Tongue (tissue), 1 donor: ENCODE measurements at regions not wholly inside any gene's neighbourhood (a gene's known extent, or its start where the extent isn't known, plus 50 kb on each side); places are given as distances from the start of the nearest gene placed in this dataset.
"Not testable (repeated sequence)": the region's sequence is repeated elsewhere in the genome, so short reads cannot be mapped to it uniquely, and the experiment has no call there.

Experiments used
- DNase-seq: peaks from one replicate; pipeline ENCODE4 v3.0.0-alpha.2; 2015

DNA sequence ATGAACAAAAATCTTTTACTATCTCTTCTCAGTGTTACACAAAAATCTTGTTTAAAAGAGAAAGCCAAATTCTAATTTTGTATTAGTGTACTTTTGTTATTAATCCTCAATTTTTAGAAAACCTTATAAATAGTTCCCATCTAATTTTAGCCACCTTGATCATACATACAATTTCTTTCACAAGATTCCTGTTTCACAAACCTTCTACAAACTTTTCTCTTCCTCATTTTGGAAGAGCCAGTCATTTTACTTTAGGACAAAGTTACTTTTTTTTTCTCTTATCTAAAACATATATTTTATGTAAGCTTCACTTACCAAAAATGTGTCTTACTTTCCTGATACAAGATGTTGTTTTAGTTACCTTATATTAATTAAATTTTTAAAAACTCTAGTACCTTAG lies 161.3 kb downstream of the YIPF5 start:
- DNase-seq = no peak

DNA sequence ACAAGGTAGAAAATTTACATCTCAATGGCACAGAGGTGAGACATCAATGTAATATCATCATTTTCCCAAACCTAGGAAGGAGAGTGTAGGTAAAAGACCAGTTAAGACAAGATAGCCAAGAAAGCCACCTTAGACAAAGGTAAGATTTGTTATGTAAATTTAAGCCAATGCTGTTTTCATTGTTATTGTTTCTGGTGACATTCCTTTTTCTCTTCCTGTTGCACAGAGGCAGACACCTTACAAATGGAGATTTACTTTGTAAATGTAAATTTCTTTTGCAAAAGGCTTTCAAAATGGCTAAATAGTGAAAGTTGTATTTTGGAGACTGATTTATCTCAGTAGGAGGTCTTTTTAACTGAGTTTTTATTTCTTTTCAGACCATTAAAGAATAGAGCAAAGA lies 159.1 kb downstream of the YIPF5 start:
- DNase-seq = no peak

- DNase-seq = no peak
These were observed 156.6 kb downstream of the YIPF5 start for GRCh38 chr5:144013816-144014215.

GRCh38 chr5:144015961-144016360 lies 154.5 kb downstream of the YIPF5 start:
- DNase-seq = no peak

GRCh38 chr5:144017119-144017518 lies 153.3 kb downstream of the YIPF5 start:
- no peak for DNase-seq

DNA sequence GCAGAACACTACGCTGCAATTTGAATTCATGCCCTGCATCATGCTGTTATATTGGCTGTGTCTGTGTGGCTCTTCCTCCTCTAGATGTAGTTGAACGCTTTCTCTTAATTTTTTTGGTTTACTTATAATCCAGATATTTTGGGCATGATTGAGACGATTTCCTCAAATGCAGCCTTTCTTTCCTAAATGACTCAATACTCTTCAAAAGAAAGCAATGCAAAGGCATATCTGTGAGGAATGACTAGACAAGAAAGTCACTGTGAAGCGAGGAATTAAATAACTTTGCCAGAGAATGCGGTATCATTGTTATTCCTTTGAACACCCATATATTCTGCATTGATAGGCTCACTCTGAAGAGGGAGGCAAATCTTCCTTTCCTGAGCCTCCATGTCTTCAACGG lies 152.8 kb downstream of the YIPF5 start:
- no peak for DNase-seq

GRCh38 chr5:144024090-144024489 lies 146.4 kb downstream of the YIPF5 start:
- DNase-seq = no peak

GRCh38 chr5:144024545-144024944 lies 145.9 kb downstream of the YIPF5 start:
- DNase-seq = no peak

DNA sequence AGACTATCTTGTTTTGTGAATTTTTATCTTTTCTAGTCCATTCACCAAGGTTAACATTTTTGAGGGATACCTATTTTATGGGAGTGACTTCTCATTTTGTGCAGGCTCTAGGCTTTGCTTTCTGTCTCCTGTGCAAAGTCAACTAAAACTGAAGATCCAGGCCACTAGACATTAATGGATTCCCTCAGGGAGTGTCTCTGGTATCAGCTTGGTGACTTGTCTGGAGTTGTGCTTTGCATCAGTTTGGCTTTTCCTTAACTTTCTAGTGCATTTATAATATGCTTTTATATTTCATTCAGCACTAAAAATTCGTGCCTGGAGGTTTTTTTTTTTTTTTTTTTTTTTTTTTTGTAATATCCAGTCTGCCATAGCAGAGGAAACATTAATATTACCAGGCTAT lies 144.2 kb downstream of the YIPF5 start:
- no peak for DNase-seq

GRCh38 chr5:144028058-144028457 lies 142.4 kb downstream of the YIPF5 start:
- peak; percentile 89 for DNase-seq

DNA sequence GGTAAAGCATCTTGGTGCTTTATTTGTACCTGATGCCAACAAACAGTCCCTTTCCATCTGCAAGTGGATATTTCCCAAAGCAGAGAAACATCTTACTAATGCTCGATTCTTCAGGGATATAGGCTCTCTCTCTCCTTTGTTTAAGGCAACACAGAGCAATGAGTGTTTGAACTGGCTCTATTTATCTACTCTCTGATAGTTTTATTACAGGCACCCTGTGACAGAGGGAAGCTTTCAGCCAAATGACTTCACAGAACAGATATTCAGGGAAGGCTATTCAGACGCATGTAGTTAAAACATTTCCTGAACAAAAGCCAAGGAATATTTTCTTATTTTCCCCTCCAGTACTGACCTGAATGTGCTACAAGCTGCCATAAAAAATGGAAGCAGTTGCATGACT lies 141.8 kb downstream of the YIPF5 start:
- peak; percentile 80 for DNase-seq

- DNase-seq = no peak
These were observed 139.6 kb downstream of the YIPF5 start for GRCh38 chr5:144030904-144031303.

DNA sequence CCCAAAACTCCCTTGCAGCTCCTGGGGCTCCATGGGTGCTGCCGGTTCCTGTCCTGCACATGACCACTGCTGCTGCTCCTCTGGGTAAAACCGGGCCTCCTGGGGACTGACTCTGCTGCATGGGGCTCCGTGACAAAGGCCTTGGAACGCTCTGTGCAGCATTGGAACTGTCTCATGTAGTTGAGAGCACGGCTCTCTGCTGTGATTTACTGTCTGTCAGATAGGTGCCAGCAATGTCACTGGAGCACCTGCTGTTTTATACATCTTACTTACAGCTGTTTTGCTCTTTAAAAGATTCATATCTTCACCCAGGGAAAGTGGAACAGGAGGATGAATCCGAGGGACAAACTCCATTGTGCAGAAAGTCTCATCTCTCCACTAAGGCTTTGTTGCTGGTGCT lies 138.1 kb downstream of the YIPF5 start:
- peak; percentile 57 for DNase-seq

DNA sequence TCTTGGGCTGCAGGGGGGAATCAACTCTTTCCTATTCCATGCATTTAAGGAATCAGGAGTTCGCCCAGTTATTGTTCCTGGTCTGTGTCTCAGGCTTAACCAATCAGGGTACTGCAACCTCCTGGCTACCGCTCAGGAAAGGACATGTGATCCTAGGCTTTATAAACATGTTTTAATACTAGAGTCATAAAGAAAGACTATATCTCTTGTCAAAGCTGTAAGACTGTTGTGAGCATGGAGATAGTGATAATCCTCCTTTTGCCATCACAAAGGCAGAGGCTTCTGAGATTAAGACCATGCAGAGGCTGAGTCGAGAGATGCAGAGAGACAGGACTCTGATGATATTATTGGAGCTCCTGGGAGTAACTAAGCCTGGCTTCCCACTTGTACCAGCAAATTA lies 137.0 kb downstream of the YIPF5 start:
- no peak for DNase-seq

GRCh38 chr5:144035046-144035740 lies 135.3 kb downstream of the YIPF5 start:
- no peak for DNase-seq

DNA sequence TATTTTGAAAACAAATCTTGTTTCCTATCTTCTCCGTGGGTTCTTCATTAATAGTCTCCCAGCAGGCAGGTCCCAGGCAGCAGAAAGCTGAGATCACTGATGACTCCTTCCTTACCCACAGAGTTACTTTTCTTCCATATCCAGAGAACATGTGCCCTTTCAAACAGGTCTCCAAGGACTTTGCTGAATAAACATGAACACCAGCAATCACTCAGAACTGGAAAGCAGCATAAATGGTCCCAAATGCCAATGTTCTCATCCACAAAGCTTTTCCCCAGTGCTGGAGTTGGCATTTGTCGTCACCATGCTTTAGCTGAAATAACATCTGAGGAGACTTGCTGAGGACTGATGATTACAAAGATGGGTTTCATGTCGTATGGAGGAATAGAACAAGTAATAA lies 134.0 kb downstream of the YIPF5 start:
- DNase-seq = no peak

DNA sequence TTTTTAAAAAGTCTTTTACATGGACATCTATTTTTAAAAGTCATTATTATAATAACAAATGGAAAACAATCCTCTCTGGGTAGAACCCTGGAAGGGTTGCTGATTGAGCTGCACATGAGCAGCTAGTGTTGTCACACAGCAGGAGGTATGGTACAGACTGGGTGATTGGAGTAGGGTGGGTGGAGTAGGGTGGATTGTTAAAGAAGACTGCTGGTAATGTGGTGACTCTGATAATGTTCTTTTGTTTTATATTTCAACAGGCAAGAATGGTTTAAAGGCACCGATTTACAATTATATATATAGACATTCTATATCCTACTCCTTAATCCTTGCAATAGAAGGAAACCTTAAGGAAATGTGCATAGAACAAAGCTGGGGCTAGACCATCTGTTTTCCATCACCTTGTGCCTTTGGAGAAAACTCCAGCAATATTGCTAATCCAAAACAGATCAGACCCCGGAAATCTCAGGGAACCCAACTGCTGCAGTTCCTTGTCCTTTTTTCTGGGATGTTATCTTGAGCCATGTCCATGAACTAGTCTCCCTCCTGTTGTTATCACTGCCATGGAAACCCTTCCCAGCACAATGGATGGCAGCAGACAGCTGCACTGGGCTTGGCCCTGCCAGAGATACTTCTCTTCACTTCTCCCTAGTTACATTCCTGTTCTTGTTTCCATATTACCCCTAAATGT lies 129.7 kb downstream of the YIPF5 start:
- peak; percentile 50 for DNase-seq

GRCh38 chr5:144042156-144042555 lies 128.3 kb downstream of the YIPF5 start:
- no peak for DNase-seq

GRCh38 chr5:144048259-144048856 lies 122.1 kb downstream of the YIPF5 start:
- no peak for DNase-seq

DNA sequence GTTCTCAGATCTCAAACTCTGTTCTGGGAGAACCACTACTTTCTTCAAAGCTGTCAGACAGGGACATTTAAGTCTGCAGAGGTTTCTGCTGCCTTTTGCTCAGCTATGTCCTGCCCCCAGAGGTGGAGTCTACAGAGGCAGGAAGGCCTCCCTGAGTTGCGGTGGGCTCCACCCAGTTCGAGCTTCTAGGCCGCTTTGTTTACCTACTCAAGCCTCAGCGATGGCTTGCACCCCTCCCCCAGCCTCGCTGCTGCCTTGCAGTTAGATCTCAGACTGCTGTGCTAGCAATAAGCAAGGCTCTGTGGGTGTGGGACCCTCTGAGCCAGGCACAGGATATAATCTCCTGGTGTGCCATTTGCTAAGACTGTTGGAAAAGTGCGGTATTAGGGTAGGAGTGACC lies 115.1 kb downstream of the YIPF5 start:
- not testable (repeated sequence) for DNase-seq

GRCh38 chr5:144060091-144060490 lies 110.4 kb downstream of the YIPF5 start:
- DNase-seq = not testable (repeated sequence)

DNA sequence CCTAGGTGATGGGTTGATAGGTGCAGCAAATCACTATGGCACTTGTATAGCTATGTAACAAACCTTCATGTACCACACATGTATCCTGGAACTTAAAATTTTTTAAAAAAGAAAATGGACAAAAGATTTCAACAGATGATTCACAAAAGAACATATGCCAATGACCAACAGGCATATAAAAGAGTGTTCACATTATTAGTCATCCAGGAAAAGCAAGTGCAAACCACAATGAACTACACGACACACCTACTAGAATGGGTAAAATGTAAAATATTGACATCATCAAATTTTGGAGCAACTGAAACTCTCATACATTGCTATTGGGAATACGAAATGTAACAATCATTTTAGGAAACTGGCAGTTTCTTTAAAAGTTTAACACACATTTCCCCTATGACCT lies 109.9 kb downstream of the YIPF5 start:
- no peak for DNase-seq

GRCh38 chr5:144065786-144066185 lies 104.7 kb downstream of the YIPF5 start:
- DNase-seq = no peak

GRCh38 chr5:144072518-144072927 lies 97.9 kb downstream of the YIPF5 start:
- no peak for DNase-seq
